ENCODE measurements at regions not wholly inside any gene's neighbourhood (a gene's known extent, or its start where the extent isn't known, plus 50 kb on each side); places are given as distances from the start of the nearest gene placed in this dataset.
"Not testable (repeated sequence)": the region's sequence is repeated elsewhere in the genome, so short reads cannot be mapped to it uniquely, and the experiment has no call there.

GRCh38 chr1:166507347-166507746 is 331.9 kb upstream of the POGK start:
- no peak for DNase-seq

GRCh38 chr1:166511761-166512160 is 327.5 kb upstream of the POGK start:
- no peak for DNase-seq

GRCh38 chr1:166514067-166514466 is 325.2 kb upstream of the POGK start:
- no peak for DNase-seq

GRCh38 chr1:166527752-166528151 is 311.5 kb upstream of the POGK start:
- DNase-seq = no peak

- no peak for DNase-seq
Observed at GRCh38 chr1:166538646-166539045, 300.6 kb upstream of the POGK start.

GRCh38 chr1:166544036-166544435 is 295.2 kb upstream of the POGK start:
- no peak for DNase-seq

- DNase-seq = no peak
Observed at GRCh38 chr1:166544561-166544960, 294.7 kb upstream of the POGK start.

GRCh38 chr1:166552706-166553105 is 286.6 kb upstream of the POGK start:
- no peak for DNase-seq

- DNase-seq = no peak
Observed at GRCh38 chr1:166570954-166571353, 268.3 kb upstream of the POGK start.

- DNase-seq = no peak
Observed at GRCh38 chr1:166573199-166573598, 266.1 kb upstream of the POGK start.

GRCh38 chr1:166579557-166580501 is 259.4 kb upstream of the POGK start:
- no peak for DNase-seq

GRCh38 chr1:166588741-166589140 is 250.5 kb upstream of the POGK start:
- DNase-seq = no peak

GRCh38 chr1:166590161-166590560 is 249.1 kb upstream of the POGK start:
- DNase-seq = no peak

- no peak for DNase-seq
Observed at GRCh38 chr1:166594646-166595045, 244.6 kb upstream of the POGK start.

GRCh38 chr1:166597516-166597915 is 241.8 kb upstream of the POGK start:
- no peak for DNase-seq

GRCh38 chr1:166600574-166600973 is 238.7 kb upstream of the POGK start:
- no peak for DNase-seq

GRCh38 chr1:166601650-166602278 is 237.5 kb upstream of the POGK start:
- no peak for DNase-seq

- DNase-seq = not testable (repeated sequence)
Observed at GRCh38 chr1:166602801-166603200, 236.5 kb upstream of the POGK start.

- no peak for DNase-seq
Observed at GRCh38 chr1:166603296-166603695, 236.0 kb upstream of the POGK start.

GRCh38 chr1:166605137-166605536 is 234.1 kb upstream of the POGK start:
- DNase-seq = no peak

GRCh38 chr1:166612886-166613285 is 226.4 kb upstream of the POGK start:
- DNase-seq = no peak

GRCh38 chr1:166616206-166616605 is 223.1 kb upstream of the POGK start:
- DNase-seq = no peak

GRCh38 chr1:166626711-166627110 is 212.6 kb upstream of the POGK start:
- no peak for DNase-seq

GRCh38 chr1:166627558-166627957 is 211.7 kb upstream of the POGK start:
- DNase-seq = no peak
